ENCODE measurements at regions not wholly inside any gene's neighbourhood (a gene's known extent, or its start where the extent isn't known, plus 50 kb on each side); places are given as distances from the start of the nearest gene placed in this dataset.

- H4K20me1 ChIP-seq = no peaks in the 10 kb centered on the region
- no peaks in the 10 kb centered on the region for H3K4me1 ChIP-seq
- no peaks in the 10 kb centered on the region for H3K36me3 ChIP-seq
- no peak overlapping the region for H3K4me2 ChIP-seq
- no peak for TF ChIP-seq Cebpa-rat (IDR thresholded peaks at IDR 0.05)
- no peak overlapping the region for H3K4me3 ChIP-seq
- H3K9me3 ChIP-seq (replicated peaks in 1 of 11) = no peaks in the 10 kb centered on the region
- no peaks in the 10 kb centered on the region for H3K27me3 ChIP-seq
- H3K9ac ChIP-seq = no peak overlapping the region
- H3K27ac ChIP-seq = no peak overlapping the region
These were observed 471.7 kb downstream of the LRFN5 start for GRCh38 chr14:42078345-42078744.

GRCh38 chr14:42070031-42070430, 463.4 kb downstream of the LRFN5 start:
- H3K36me3 ChIP-seq = no peaks in the 10 kb centered on the region

DNA sequence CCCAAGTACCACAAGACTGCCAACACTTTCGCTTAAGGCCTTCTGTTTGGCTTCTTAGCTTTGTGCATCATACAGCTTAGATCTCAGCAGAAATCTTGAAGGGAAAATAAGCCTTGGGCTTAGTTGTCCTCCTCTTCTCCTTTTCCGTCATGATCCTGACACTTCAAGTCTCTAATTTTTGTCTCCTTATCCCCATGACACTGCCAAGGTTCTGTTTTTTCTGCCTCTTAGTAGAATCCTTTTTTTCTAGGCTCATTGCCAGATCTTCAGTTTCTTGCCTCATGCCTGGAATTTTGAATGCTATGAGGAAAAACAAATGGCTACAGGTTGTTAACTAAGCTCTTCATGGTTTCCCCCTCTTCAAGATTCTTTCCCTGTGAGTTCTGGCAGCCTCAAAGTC, 450.4 kb downstream of the LRFN5 start:
- Histone ChIP-seq H3K4me2 (no peak overlapping the region), H3K27me3 (no peaks in the 10 kb centered on the region), H3K27ac (no peak overlapping the region), H3K9me3 (replicated peaks in 1 of 11) (no peaks in the 10 kb centered on the region), H3K4me3 (no peak overlapping the region), H3K4me1 (no peaks in the 10 kb centered on the region), H3K9ac (no peak overlapping the region), H3K36me3 (no peaks in the 10 kb centered on the region), H4K20me1 (no peaks in the 10 kb centered on the region)
- no peak for TF ChIP-seq Cebpa-rat (IDR thresholded peaks at IDR 0.05)

More at GRCh38 chr14:42070031-42070430, 463.4 kb downstream of the LRFN5 start:
- H3K27ac ChIP-seq = no peak overlapping the region
- no peak for TF ChIP-seq Cebpa-rat (IDR thresholded peaks at IDR 0.05)
- H3K9ac ChIP-seq = no peak overlapping the region
- no peaks in the 10 kb centered on the region for H4K20me1 ChIP-seq
- H3K4me3 ChIP-seq = no peak overlapping the region
- no peak overlapping the region for H3K4me2 ChIP-seq
- H3K9me3 ChIP-seq (replicated peaks in 1 of 11) = no peaks in the 10 kb centered on the region
- no peaks in the 10 kb centered on the region for H3K4me1 ChIP-seq
- no peaks in the 10 kb centered on the region for H3K27me3 ChIP-seq

DNA sequence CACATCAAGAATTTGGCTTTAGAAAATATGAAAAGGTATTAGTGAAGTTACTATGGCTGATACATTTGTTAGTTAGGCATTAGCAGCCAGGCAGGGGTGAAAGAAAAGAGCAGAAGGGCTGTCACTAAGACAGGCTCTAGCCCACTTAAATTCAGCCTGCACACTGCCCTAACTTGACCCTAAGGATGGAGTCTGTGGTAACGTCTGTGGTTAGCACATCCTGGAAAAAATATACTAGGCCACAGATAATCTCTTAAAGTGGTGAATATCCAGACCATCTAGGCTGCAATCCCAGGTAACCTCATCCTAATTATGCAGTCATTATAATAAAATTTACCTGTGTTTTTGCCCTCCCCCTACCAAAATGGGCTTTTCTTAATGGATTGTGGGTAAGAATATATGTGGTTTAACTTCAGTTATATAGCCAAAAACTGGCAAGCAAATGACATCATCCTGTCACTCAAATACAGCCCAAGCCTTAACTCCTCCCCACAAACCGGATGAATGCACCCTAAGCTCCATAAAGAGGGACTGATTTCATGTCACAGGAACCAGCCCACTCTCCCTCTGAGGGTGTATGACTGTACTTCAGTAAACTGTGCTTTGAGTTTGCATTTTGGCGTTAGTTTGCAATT, 440.9 kb downstream of the LRFN5 start:
- TF ChIP-seq Cebpa-rat (IDR thresholded peaks at IDR 0.05) = no peak
- no peaks in the 10 kb centered on the region for H4K20me1 ChIP-seq
- no peaks in the 10 kb centered on the region for H3K27me3 ChIP-seq
- H3K9me3 ChIP-seq (replicated peaks in 1 of 11) = no peaks in the 10 kb centered on the region
- no peak overlapping the region for H3K9ac ChIP-seq
- H3K4me3 ChIP-seq = no peak overlapping the region
- no peak overlapping the region for H3K27ac ChIP-seq
- H3K4me1 ChIP-seq = peaks cover 11 to 16% (median 13%) of the 10 kb centered on the region in 10 experiments
- no peaks in the 10 kb centered on the region for H3K36me3 ChIP-seq
- H3K4me2 ChIP-seq = peak overlapping the region; percentile 46 to 74 (median 63)

- Histone ChIP-seq H3K4me2 (no peak overlapping the region), H3K27ac (no peak overlapping the region), H3K4me1 (peaks cover 11 to 16% (median 13%) of the 10 kb centered on the region in 10 experiments), H3K27me3 (no peaks in the 10 kb centered on the region), H3K9ac (no peak overlapping the region), H3K36me3 (no peaks in the 10 kb centered on the region), H4K20me1 (no peaks in the 10 kb centered on the region), H3K9me3 (replicated peaks in 1 of 11) (no peaks in the 10 kb centered on the region), H3K4me3 (no peak overlapping the region)
- no peak for TF ChIP-seq Cebpa-rat (IDR thresholded peaks at IDR 0.05)
These were observed 438.7 kb downstream of the LRFN5 start for GRCh38 chr14:42045383-42045782.

DNA sequence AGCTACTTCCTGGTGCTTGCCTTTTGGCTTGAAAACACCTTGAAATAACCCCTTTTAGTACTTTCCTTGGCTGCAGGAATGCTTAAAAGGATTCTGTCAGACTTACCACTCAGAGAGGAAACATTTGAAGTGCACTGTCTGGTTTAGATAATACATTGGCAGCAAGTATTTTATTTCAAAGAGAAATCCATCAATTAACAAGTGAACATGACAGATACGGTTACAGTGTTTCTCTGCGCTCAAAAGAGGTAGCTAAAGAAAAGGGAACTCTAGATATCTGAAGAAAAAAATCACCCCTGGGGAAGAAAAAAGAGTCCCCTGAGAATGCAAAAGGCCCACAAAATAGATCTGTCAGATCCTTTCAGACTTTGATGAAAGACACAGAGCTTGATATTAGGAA, 421.9 kb downstream of the LRFN5 start:
- no peak for TF ChIP-seq Cebpa-rat (IDR thresholded peaks at IDR 0.05)
- peak overlapping the region; percentile 24 to 72 (median 53); a peak in 21 of 22 replicates for H3K4me2 ChIP-seq
- peaks cover 7 to 17% (median 12%) of the 10 kb centered on the region in 10 experiments; a peak in 15 of 20 replicates for H3K4me1 ChIP-seq
- no peak overlapping the region for H3K27ac ChIP-seq
- no peaks in the 10 kb centered on the region for H3K36me3 ChIP-seq
- H4K20me1 ChIP-seq = no peaks in the 10 kb centered on the region
- H3K27me3 ChIP-seq = no peaks in the 10 kb centered on the region
- H3K4me3 ChIP-seq = no peak overlapping the region
- H3K9me3 ChIP-seq (replicated peaks in 1 of 11) = peaks cover 0 to 7% (median 0%) of the 10 kb centered on the region in 11 experiments; a peak in 1 of 22 replicates
- no peak overlapping the region for H3K9ac ChIP-seq

- H3K36me3 ChIP-seq = no peaks in the 10 kb centered on the region
- peaks cover 7 to 17% (median 12%) of the 10 kb centered on the region in 10 experiments; a peak in 15 of 20 replicates for H3K4me1 ChIP-seq
- no peaks in the 10 kb centered on the region for H3K27me3 ChIP-seq
- H3K4me2 ChIP-seq = no peak overlapping the region
- H3K9me3 ChIP-seq (replicated peaks in 1 of 11) = peaks cover 0 to 7% (median 0%) of the 10 kb centered on the region in 11 experiments; a peak in 1 of 22 replicates
- no peak overlapping the region for H3K9ac ChIP-seq
- H3K27ac ChIP-seq = no peak overlapping the region
- H3K4me3 ChIP-seq = no peak overlapping the region
- H4K20me1 ChIP-seq = no peaks in the 10 kb centered on the region
- no peak for TF ChIP-seq Cebpa-rat (IDR thresholded peaks at IDR 0.05)
These were observed 420.6 kb downstream of the LRFN5 start for GRCh38 chr14:42027271-42027670.

DNA sequence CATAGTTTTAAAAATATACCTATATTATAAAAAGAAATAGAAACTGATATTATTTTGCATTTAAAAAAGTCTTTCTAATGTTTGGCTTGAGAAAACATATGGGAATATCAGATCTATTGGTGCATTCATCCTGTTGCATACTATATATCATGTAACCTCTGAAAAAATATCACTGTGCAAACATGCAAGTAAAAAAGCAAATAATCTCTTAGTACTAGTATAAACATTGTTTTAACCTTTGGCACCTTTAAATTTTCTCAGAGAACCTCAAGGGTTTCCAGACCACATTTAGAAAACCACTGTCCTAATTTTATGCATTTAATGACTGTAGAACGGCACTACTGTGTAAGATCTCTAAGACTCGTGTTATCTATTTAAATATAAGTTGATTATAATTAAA, 416.8 kb downstream of the LRFN5 start:
- Histone ChIP-seq H3K36me3 (no peaks in the 10 kb centered on the region), H3K9me3 (replicated peaks in 1 of 11) (peaks cover 0 to 7% (median 0%) of the 10 kb centered on the region in 11 experiments; a peak in 1 of 22 replicates), H3K9ac (no peak overlapping the region), H3K27ac (no peak overlapping the region), H3K4me1 (peaks cover 3 to 7% (median 6%) of the 10 kb centered on the region in 10 experiments; a peak in 14 of 20 replicates), H4K20me1 (no peaks in the 10 kb centered on the region), H3K4me3 (no peak overlapping the region), H3K27me3 (no peaks in the 10 kb centered on the region), H3K4me2 (no peak overlapping the region)
- TF ChIP-seq Cebpa-rat (IDR thresholded peaks at IDR 0.05) = no peak

GRCh38 chr14:42014301-42014700, 407.6 kb downstream of the LRFN5 start:
- Histone ChIP-seq H3K4me2 (no peak overlapping the region), H3K27ac (no peak overlapping the region), H3K4me1 (peaks cover 0 to 28% (median 6%) of the 10 kb centered on the region in 10 experiments; a peak in 8 of 20 replicates), H3K36me3 (no peaks in the 10 kb centered on the region), H4K20me1 (no peaks in the 10 kb centered on the region), H3K27me3 (no peaks in the 10 kb centered on the region), H3K9me3 (replicated peaks in 1 of 11) (no peaks in the 10 kb centered on the region), H3K9ac (no peak overlapping the region), H3K4me3 (no peak overlapping the region)
- TF ChIP-seq Cebpa-rat (IDR thresholded peaks at IDR 0.05) = no peak

- no peak for TF ChIP-seq Cebpa-rat (IDR thresholded peaks at IDR 0.05)
- H4K20me1 ChIP-seq = no peaks in the 10 kb centered on the region
- no peak overlapping the region for H3K27ac ChIP-seq
- peaks cover 0 to 28% (median 6%) of the 10 kb centered on the region in 10 experiments; a peak in 7 of 20 replicates for H3K4me1 ChIP-seq
- no peaks in the 10 kb centered on the region for H3K36me3 ChIP-seq
- no peak overlapping the region for H3K4me2 ChIP-seq
- H3K4me3 ChIP-seq = no peak overlapping the region
- no peak overlapping the region for H3K9ac ChIP-seq
- no peaks in the 10 kb centered on the region for H3K27me3 ChIP-seq
- no peaks in the 10 kb centered on the region for H3K9me3 ChIP-seq (replicated peaks in 1 of 11)
These were observed 406.9 kb downstream of the LRFN5 start for GRCh38 chr14:42013559-42013958.
